Mesenchymal stem cell (in vitro differentiated cells and primary cell): ENCODE measurements at regions not wholly inside any gene's neighbourhood (a gene's known extent, or its start where the extent isn't known, plus 50 kb on each side); places are given as distances from the start of the nearest gene placed in this dataset.
"Not testable (repeated sequence)": the region's sequence is repeated elsewhere in the genome, so short reads cannot be mapped to it uniquely, and the experiment has no call there.

Experiments
- DNase-seq: peaks from one replicate; pipeline ENCODE4 v3.0.0-alpha.2; 2013
- H2AFZ ChIP-seq: one replicate; pipeline ENCODE4 v1.6.1; 2013; ENCODE audit warnings: low read depth, mild to moderate bottlenecking, control low read depth, inconsistent platforms, low read length, moderate library complexity
- H2AK5ac ChIP-seq: 2 replicates; pipeline ENCODE4 v1.6.1; 2013; ENCODE audit warnings: low read length, moderate library complexity, mild to moderate bottlenecking, inconsistent platforms; ENCODE audit not compliant: severe bottlenecking
- H2BK120ac ChIP-seq: one replicate; pipeline ENCODE4 v1.6.1; 2013; ENCODE audit warnings: low read depth, mild to moderate bottlenecking, inconsistent platforms, low read length, moderate library complexity
- H2BK12ac ChIP-seq, 2 experiments: one replicate each; pipeline ENCODE4 v1.6.1; 2013; ENCODE audit warnings: inconsistent platforms in 2 of 2, low read length in 2 of 2, mild to moderate bottlenecking in 2 of 2, moderate library complexity in 2 of 2, control low read depth in 1 of 2
- H2BK15ac ChIP-seq: one replicate; pipeline ENCODE4 v1.6.1; 2013; ENCODE audit warnings: mild to moderate bottlenecking, low read depth, inconsistent platforms; ENCODE audit not compliant: poor library complexity, severe bottlenecking
- H2BK5ac ChIP-seq: 2 replicates; pipeline ENCODE4 v1.6.1; 2013; ENCODE audit warnings: low read depth, mild to moderate bottlenecking, low read length, control low read depth, inconsistent platforms; ENCODE audit not compliant: poor library complexity, severe bottlenecking
- H3K14ac ChIP-seq, 2 experiments: one replicate each; pipeline ENCODE4 v1.6.1; 2013; ENCODE audit warnings: inconsistent platforms in 2 of 2, low read length in 2 of 2, control low read depth in 1 of 2, mild to moderate bottlenecking in 1 of 2, moderate library complexity in 1 of 2
- H3K18ac ChIP-seq, 2 experiments: one replicate each; pipeline ENCODE4 v1.6.1; 2013; ENCODE audit warnings: inconsistent platforms in 2 of 2, low read length in 2 of 2, control low read depth in 1 of 2, low read depth in 1 of 2, mild to moderate bottlenecking in 1 of 2
- H3K23ac ChIP-seq, 2 experiments: one replicate each; pipeline ENCODE4 v1.6.1; 2013; ENCODE audit warnings: inconsistent platforms in 2 of 2, low read length in 2 of 2, mild to moderate bottlenecking in 2 of 2, moderate library complexity in 2 of 2, control low read depth in 1 of 2
- H3K27ac ChIP-seq: 2 replicates; pipeline ENCODE4 v1.5.1; 2013; ENCODE audit warnings: mild to moderate bottlenecking, moderate library complexity, low read length, control low read depth, inconsistent platforms; ENCODE audit not compliant: poor library complexity, severe bottlenecking
- H3K27me3 ChIP-seq, 2 experiments: 2 replicates each; pipeline versions ENCODE4 v1.6.1 to v1.7.0; 2013; ENCODE audit warnings: low read length in 2 of 2, mild to moderate bottlenecking in 2 of 2, moderate library complexity in 2 of 2, control low read depth in 1 of 2, inconsistent platforms in 1 of 2; ENCODE audit not compliant: control insufficient read depth in 1 of 2, insufficient read depth in 1 of 2
- H3K36me3 ChIP-seq, 2 experiments: 2 replicates each; pipeline versions ENCODE4 v1.6.1 to v1.7.0; 2013; ENCODE audit warnings: low read length in 2 of 2, control low read depth in 1 of 2, inconsistent platforms in 1 of 2, low read depth in 1 of 2, mild to moderate bottlenecking in 1 of 2; ENCODE audit not compliant: insufficient read depth in 2 of 2, control insufficient read depth in 1 of 2
- H3K4ac ChIP-seq, 2 experiments: one replicate each; pipeline ENCODE4 v1.6.1; 2013; ENCODE audit warnings: inconsistent platforms in 2 of 2, low read length in 2 of 2, mild to moderate bottlenecking in 2 of 2, moderate library complexity in 2 of 2, control low read depth in 1 of 2, low read depth in 1 of 2
- H3K4me1 ChIP-seq: 2 replicates; pipeline ENCODE4 v1.6.1; 2013; ENCODE audit warnings: low read depth, low read length, control low read depth; ENCODE audit not compliant: control insufficient read depth, insufficient read depth
- H3K4me2 ChIP-seq: 2 replicates; pipeline ENCODE4 v1.6.1; 2013; ENCODE audit warnings: low read length, mild to moderate bottlenecking, inconsistent platforms; ENCODE audit not compliant: poor library complexity, severe bottlenecking
- H3K4me3 ChIP-seq, 2 experiments: 2 replicates each; pipeline versions ENCODE4 v1.5.1 to v1.7.0; 2013; ENCODE audit warnings: low read length in 2 of 2, mild to moderate bottlenecking in 2 of 2, control low read depth in 1 of 2, low read depth in 1 of 2; ENCODE audit not compliant: insufficient read depth in 1 of 2
- H3K79me1 ChIP-seq: replicated peaks from 2 replicates; pipeline ENCODE4 v1.6.1; 2013; ENCODE audit warnings: mild to moderate bottlenecking, control low read depth, low read length, inconsistent platforms; ENCODE audit not compliant: poor library complexity, severe bottlenecking
- H3K9ac ChIP-seq: 2 replicates; pipeline ENCODE4 v1.7.0; 2013; ENCODE audit warnings: mild to moderate bottlenecking, low read length, moderate library complexity
- H3K9me3 ChIP-seq: 2 replicates; pipeline ENCODE4 v1.7.0; 2013; ENCODE audit warnings: mild to moderate bottlenecking, low read length; ENCODE audit not compliant: control insufficient read depth
- H4K8ac ChIP-seq: one replicate; pipeline ENCODE4 v1.6.1; 2013; ENCODE audit warnings: inconsistent platforms, mild to moderate bottlenecking, low read length, moderate library complexity
- H4K91ac ChIP-seq: one replicate; pipeline ENCODE4 v1.6.1; 2013; ENCODE audit warnings: mild to moderate bottlenecking, low read length, inconsistent platforms
- whole genome bisulfite sequencing: methylation state at CpG from one replicate; pipeline ENCODE4 v1.1.7; 2013; ENCODE audit warnings: mixed read lengths; 5-methylcytosine and 5-hydroxymethylcytosine counted together

DNA sequence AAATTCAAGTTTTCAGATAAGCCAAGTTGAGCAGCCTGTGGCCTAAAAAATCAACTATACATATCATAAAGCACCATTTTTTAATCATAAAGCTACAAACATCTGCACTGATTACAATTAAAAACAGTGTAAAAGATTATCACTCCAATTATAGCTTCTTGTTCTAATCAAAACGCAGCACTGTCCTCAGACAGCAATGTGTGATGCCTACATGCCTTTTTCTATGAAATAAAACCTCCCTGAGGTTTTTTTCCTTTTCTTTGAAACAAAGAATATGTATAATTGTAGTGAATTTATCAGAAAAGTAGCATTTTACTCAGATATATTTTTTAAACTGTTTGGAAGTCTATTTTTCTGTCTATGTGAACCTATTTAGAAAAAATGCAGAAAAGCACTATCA, 366.1 kb upstream of the CCNH start:
- H4K8ac ChIP-seq = no peak overlapping the region
- no peak overlapping the region for H3K4ac ChIP-seq
- no peak overlapping the region for H3K18ac ChIP-seq
- no peak overlapping the region for H4K91ac ChIP-seq
- no peaks in the 10 kb centered on the region for H3K9me3 ChIP-seq
- no peak overlapping the region for H3K23ac ChIP-seq
- no peak overlapping the region for H3K14ac ChIP-seq
- H2BK5ac ChIP-seq = no peak overlapping the region
- H3K36me3 ChIP-seq = no peaks in the 10 kb centered on the region
- no peak overlapping the region for H3K4me3 ChIP-seq
- H2AFZ ChIP-seq = no peak overlapping the region
- no peak overlapping the region for H3K4me2 ChIP-seq
- H2BK15ac ChIP-seq = no peak overlapping the region
- no peaks in the 10 kb centered on the region for H3K4me1 ChIP-seq
- no peak overlapping the region for H2AK5ac ChIP-seq
- no peak overlapping the region for H3K9ac ChIP-seq
- WGBS = 83% methylated on average over 1 of the region's 1 CpG
- no peak overlapping the region for H2BK12ac ChIP-seq
- no peak for DNase-seq
- H3K79me1 ChIP-seq = no peaks in the 10 kb centered on the region
- no peak overlapping the region for H3K27ac ChIP-seq
- H3K27me3 ChIP-seq = no peaks in the 10 kb centered on the region
- no peak overlapping the region for H2BK120ac ChIP-seq

DNA sequence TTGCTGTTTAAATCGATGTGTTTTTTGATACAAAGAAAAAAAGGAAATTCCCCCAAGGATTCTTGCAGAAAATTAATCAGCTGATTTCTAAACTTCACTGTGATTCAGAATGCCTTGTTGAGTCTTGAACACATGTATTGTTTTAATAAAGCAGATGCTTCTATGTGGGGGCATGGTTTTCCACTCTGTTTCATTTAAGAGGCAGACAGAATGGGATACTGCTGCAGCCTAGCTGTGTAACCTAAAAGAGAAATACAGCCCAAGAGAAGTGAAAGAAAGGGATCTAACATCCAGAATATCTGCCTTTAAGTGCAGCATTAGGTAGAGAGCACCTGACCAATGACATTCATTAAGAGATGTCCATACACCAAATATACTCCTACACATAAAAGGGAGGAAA, 365.1 kb upstream of the CCNH start:
- H2BK5ac ChIP-seq = no peak overlapping the region
- no peaks in the 10 kb centered on the region for H3K9me3 ChIP-seq
- H3K4me1 ChIP-seq = no peaks in the 10 kb centered on the region
- no peak overlapping the region for H2BK15ac ChIP-seq
- no peaks in the 10 kb centered on the region for H3K79me1 ChIP-seq
- H2BK12ac ChIP-seq = no peak overlapping the region
- no peak overlapping the region for H2AFZ ChIP-seq
- peak overlapping the region; percentile 27 for H3K9ac ChIP-seq
- H3K18ac ChIP-seq = no peak overlapping the region
- no peak for DNase-seq
- peaks cover 0 to 3% of the 10 kb centered on the region in 2 experiments for H3K27me3 ChIP-seq
- no peak overlapping the region for H2BK120ac ChIP-seq
- no peak overlapping the region for H4K91ac ChIP-seq
- H3K4ac ChIP-seq = no peak overlapping the region
- H3K23ac ChIP-seq = no peak overlapping the region
- no peak overlapping the region for H3K27ac ChIP-seq
- H2AK5ac ChIP-seq = no peak overlapping the region
- H4K8ac ChIP-seq = no peak overlapping the region
- WGBS = no CpG with 5 or more reads among the region's 1 CpG
- H3K4me3 ChIP-seq = no peak overlapping the region
- no peaks in the 10 kb centered on the region for H3K36me3 ChIP-seq
- H3K4me2 ChIP-seq = no peak overlapping the region
- H3K14ac ChIP-seq = no peak overlapping the region

DNA sequence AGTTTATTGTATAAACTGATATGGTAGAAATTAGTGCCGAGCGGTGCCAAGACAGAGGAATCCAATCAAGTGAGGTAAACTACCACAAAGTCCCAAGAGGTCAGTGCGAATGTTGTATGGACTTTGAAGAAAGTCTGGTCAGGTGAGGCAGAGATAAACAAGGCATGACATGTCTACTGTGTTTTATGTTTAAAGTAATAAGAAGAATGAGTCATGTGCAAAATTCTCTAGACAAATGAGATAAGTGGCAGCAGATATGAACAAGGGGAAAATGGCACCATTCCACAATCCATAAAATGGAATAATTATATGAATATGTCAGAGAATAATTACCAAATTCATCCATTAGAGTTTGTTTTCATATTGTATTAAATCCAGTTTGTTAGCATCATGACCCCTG, 364.1 kb upstream of the CCNH start:
- Histone ChIP-seq H2AK5ac (no peak overlapping the region), H2BK5ac (no peak overlapping the region), H3K18ac (no peak overlapping the region), H3K4ac (no peak overlapping the region), H3K9ac (no peak overlapping the region), H3K23ac (no peak overlapping the region), H2BK12ac (no peak overlapping the region), H3K4me2 (no peak overlapping the region), H4K8ac (no peak overlapping the region), H2BK120ac (no peak overlapping the region), H3K9me3 (no peaks in the 10 kb centered on the region), H3K27ac (no peak overlapping the region), H3K79me1 (no peaks in the 10 kb centered on the region), H2AFZ (no peak overlapping the region), H3K27me3 (peaks cover 0 to 3% of the 10 kb centered on the region in 2 experiments), H3K4me1 (no peaks in the 10 kb centered on the region), H2BK15ac (no peak overlapping the region), H3K14ac (no peak overlapping the region), H4K91ac (no peak overlapping the region), H3K4me3 (no peak overlapping the region), H3K36me3 (no peaks in the 10 kb centered on the region)
- WGBS = 97% methylated on average over 3 of the region's 3 CpGs
- DNase-seq = no peak

DNA sequence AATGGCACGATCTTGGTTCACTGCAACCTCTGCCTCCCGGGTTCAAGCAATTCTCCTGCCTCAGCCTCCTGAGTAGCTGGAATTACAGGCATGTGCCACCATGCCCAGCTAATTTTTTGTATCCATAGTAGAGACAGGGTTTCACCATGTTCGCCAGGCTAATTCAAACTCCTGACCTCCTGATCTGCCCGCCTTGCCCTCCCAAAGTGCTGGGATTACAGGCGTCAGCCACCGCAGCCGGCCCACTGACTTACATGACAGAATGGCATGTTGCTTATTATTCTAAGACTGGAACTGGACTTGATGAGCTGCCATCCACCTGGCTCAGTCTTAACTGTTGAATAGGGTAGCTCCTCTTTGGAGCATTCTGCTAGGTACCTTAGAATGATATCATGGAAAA, 363.6 kb upstream of the CCNH start:
- H3K4me3 ChIP-seq, H4K8ac ChIP-seq, H2AK5ac ChIP-seq, H3K18ac ChIP-seq, H3K9ac ChIP-seq, H3K4ac ChIP-seq, H3K36me3 ChIP-seq, H3K27me3 ChIP-seq, H2AFZ ChIP-seq, H4K91ac ChIP-seq, H3K14ac ChIP-seq, H2BK15ac ChIP-seq, H2BK5ac ChIP-seq, H2BK120ac ChIP-seq, H3K27ac ChIP-seq, H3K4me1 ChIP-seq, H2BK12ac ChIP-seq, H3K79me1 ChIP-seq, H3K4me2 ChIP-seq, H3K23ac ChIP-seq, H3K9me3 ChIP-seq, DNase-seq: not testable (repeated sequence)
- WGBS = 98% methylated on average over 7 of the region's 7 CpGs
